A673 (cell line): ENCODE measurements at regions not wholly inside any gene's neighbourhood (a gene's known extent, or its start where the extent isn't known, plus 50 kb on each side); places are given as distances from the start of the nearest gene placed in this dataset.

Experiments
- BruUV-seq: library from RNA; stranded (reverse); fragments of 400-500 nt; replicated peaks from 2 replicates; lab custom pipeline; 2021; lab: Mats Ljungman, UMichigan
- CTCF ChIA-PET: fragments of 300-600 bp; sonication (Branson Sonifier 250); formaldehyde crosslinking; loops from one replicate; lab custom pipeline; 2022; ENCODE audit warnings: antibody characterized with exemption; lab: Charles Lee
- POLR2A ChIA-PET: fragments of 300-600 bp; sonication (Branson Sonifier 250); formaldehyde crosslinking; loops from one replicate; lab custom pipeline; 2022; ENCODE audit warnings: antibody characterized with exemption; ENCODE audit not compliant: low non-redundant PET; lab: Charles Lee
- DNase-seq: peaks from one replicate; pipeline ENCODE4 v3.0.0-alpha.2; 2015; ENCODE audit warnings: low spot score
- H3K27ac ChIP-seq: fragments of 200-600 bp; sonication (generic); 2 replicates; pipeline ENCODE4 v1.5.1; 2016; ENCODE audit warnings: mixed run types, low read depth, mild to moderate bottlenecking, mixed read lengths, antibody characterized with exemption, low read length; ENCODE audit not compliant: poor library complexity, severe bottlenecking
- H3K27me3 ChIP-seq: fragments of 200-600 bp; sonication (generic); replicated peaks from 2 replicates; pipeline ENCODE4 v1.6.1; 2017; ENCODE audit warnings: mixed run types, low read depth, mild to moderate bottlenecking, mixed read lengths, antibody characterized with exemption, low read length; ENCODE audit not compliant: insufficient read depth, poor library complexity
- H3K36me3 ChIP-seq: fragments of 200-600 bp; sonication (generic); 2 replicates; pipeline ENCODE4 v1.6.1; 2016; ENCODE audit warnings: mixed run types, mild to moderate bottlenecking, mixed read lengths, antibody characterized with exemption, low read length; ENCODE audit not compliant: insufficient read depth, poor library complexity, severe bottlenecking
- H3K4me1 ChIP-seq: fragments of 200-600 bp; sonication (generic); 2 replicates; pipeline ENCODE4 v1.6.1; 2017; ENCODE audit warnings: mixed run types, mild to moderate bottlenecking, mixed read lengths, antibody characterized with exemption, low read length; ENCODE audit not compliant: insufficient read depth, poor library complexity, severe bottlenecking
- H3K4me3 ChIP-seq: fragments of 200-600 bp; sonication (generic); 2 replicates; pipeline ENCODE4 v1.5.1; 2016; ENCODE audit warnings: low read depth, mixed run types, mild to moderate bottlenecking, mixed read lengths, low read length; ENCODE audit not compliant: poor library complexity, severe bottlenecking
- H3K9me3 ChIP-seq: fragments of 200-600 bp; sonication (generic); 2 replicates; pipeline ENCODE4 v1.6.1; 2016; ENCODE audit warnings: mixed run types, low read depth, mild to moderate bottlenecking, mixed read lengths, antibody characterized with exemption, low read length; ENCODE audit not compliant: poor library complexity, severe bottlenecking
- EZH2 ChIP-seq: fragments of 200-600 bp; sonication (generic); IDR thresholded peaks from 2 replicates; pipeline ENCODE4 v1.6.1; 2017; ENCODE audit warnings: borderline replicate concordance, low read depth, mild to moderate bottlenecking, mixed read lengths, antibody characterized with exemption, low read length; ENCODE audit not compliant: poor library complexity, severe bottlenecking
- intact Hi-C: fragments of 100-400 bp; cut with micrococcal nuclease; formaldehyde crosslinking; loops from one replicate; pipeline ENCODE4 v1.10.0; 2022; ENCODE audit not compliant: unreplicated experiment
- TF ChIP-seq, protein P1 (sequence below): fragments of 300-800, 200-600 bp; sonication (generic); conservative IDR thresholded peaks from 2 replicates; pipeline ENCODE4 v1.5.1; 2017; ENCODE audit warnings: low read depth, mild to moderate bottlenecking, antibody characterized with exemption, low read length, moderate library complexity, mixed read lengths

DNA sequence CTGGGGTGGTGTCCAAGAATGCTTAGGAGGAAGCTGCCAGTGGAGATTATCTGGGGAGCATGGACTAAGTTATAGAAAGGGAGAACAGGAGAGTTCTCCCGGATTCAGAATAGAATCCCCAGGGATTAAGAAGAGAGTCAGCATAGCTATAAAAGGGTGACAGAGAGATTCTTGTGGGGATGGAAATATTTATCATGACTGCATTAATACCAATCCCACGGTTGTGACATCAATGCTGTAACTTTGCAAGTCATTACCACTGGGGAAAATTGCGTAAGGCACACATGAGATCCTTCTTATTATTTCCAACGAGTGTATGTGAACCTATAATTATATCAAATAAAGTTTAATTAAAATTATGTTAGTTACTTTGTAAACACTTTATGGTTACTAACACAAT is 447.9 kb upstream of the TMEM132C start:
- TF ChIP-seq EZH2: no peak
- TF ChIP-seq, protein P1, sequence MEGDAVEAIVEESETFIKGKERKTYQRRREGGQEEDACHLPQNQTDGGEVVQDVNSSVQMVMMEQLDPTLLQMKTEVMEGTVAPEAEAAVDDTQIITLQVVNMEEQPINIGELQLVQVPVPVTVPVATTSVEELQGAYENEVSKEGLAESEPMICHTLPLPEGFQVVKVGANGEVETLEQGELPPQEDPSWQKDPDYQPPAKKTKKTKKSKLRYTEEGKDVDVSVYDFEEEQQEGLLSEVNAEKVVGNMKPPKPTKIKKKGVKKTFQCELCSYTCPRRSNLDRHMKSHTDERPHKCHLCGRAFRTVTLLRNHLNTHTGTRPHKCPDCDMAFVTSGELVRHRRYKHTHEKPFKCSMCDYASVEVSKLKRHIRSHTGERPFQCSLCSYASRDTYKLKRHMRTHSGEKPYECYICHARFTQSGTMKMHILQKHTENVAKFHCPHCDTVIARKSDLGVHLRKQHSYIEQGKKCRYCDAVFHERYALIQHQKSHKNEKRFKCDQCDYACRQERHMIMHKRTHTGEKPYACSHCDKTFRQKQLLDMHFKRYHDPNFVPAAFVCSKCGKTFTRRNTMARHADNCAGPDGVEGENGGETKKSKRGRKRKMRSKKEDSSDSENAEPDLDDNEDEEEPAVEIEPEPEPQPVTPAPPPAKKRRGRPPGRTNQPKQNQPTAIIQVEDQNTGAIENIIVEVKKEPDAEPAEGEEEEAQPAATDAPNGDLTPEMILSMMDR: no peak
- no TSS peak for BruUV-seq
- intact Hi-C loops: no loop called here
- ChIA-PET POLR2A (no interaction called here), CTCF (no interaction called here)
- H3K36me3 ChIP-seq: no peaks in the 10 kb centered on the region
- no peak overlapping the region for H3K4me3 ChIP-seq
- no peak overlapping the region for H3K27ac ChIP-seq
- no peaks in the 10 kb centered on the region for H3K27me3 ChIP-seq
- no peaks in the 10 kb centered on the region for H3K4me1 ChIP-seq
- H3K9me3 ChIP-seq: no peaks in the 10 kb centered on the region
- DNase-seq: no peak

DNA sequence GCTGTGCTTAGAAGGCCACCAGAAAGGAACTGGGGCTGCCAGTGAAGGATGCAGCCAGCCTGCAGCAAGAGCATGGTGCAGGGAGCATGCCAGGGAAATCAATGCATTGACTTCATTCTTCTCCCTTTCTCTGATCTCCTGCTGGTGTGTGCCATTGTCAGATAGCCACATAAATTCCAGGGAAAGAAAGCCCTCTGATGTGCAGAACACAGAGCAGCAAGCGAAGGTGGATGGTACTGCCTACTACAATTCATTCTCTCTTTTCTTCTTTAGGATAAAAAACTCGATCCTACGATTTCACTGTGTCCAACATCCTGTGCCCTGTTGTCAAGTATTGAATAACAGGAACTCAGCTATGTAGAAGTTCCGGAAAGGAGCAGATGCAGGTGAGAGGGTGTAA is 446.7 kb upstream of the TMEM132C start:
- CTCF ChIA-PET: no interaction called here
- Histone ChIP-seq H3K36me3 (no peaks in the 10 kb centered on the region), H3K4me1 (no peaks in the 10 kb centered on the region), H3K9me3 (no peaks in the 10 kb centered on the region), H3K27ac (no peak overlapping the region), H3K27me3 (no peaks in the 10 kb centered on the region), H3K4me3 (no peak overlapping the region)
- intact Hi-C loops: no loop called here
- BruUV-seq: no TSS peak
- no peak for TF ChIP-seq EZH2
- TF ChIP-seq, protein P1: no peak
- no peak for DNase-seq
- POLR2A ChIA-PET: no interaction called here

DNA sequence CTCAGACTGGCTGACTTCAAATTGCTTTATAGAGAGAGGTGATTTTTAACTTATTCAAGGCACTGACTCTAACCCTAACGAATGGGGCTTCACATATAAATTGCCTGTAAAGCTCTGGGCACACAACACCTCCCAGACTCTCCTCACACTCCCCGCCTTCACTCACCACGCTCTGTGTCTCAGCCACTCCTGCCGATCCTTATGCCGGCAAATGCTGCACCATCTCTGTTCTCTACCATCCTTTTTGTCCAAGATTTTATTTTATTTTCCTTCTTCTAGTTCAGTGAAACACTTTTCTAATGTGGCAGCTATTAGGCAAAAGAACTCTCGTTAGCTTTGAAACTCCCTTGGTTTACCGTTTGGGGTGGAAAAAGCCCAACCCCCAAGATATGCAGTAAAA is 446.1 kb upstream of the TMEM132C start:
- H3K4me1 ChIP-seq: no peaks in the 10 kb centered on the region
- ChIA-PET CTCF (no interaction called here), POLR2A (interaction anchor here (0.6 kb wide), 1 partner anchor 463 kb away, joined by 7 read pairs; no protein-coding TSS in a partner anchor)
- no peak for DNase-seq
- TF ChIP-seq, protein P1: no peak
- no peak overlapping the region for H3K27ac ChIP-seq
- no peaks in the 10 kb centered on the region for H3K36me3 ChIP-seq
- intact Hi-C loops: no loop called here
- no peaks in the 10 kb centered on the region for H3K9me3 ChIP-seq
- H3K27me3 ChIP-seq: no peaks in the 10 kb centered on the region
- no peak overlapping the region for H3K4me3 ChIP-seq
- BruUV-seq: no TSS peak
